Activated T-helper 1 cell treated with anti-CD3 and anti-CD28 coated beads, Interleukin-12 subunit alpha, Interleukin-12 subunit beta, Interleukin-2, Interleukin-4 antibody, amounts not matched to agents 30 ng/mL and 10 ng/mL and 1 ng/mL, durations not matched to agents 14 hours and 24 hours and 36 hours (primary cell): ENCODE measurements at regions not wholly inside any gene's neighbourhood (a gene's known extent, or its start where the extent isn't known, plus 50 kb on each side); places are given as distances from the start of the nearest gene placed in this dataset.

Experiments
- DNase-seq: peaks from one replicate; pipeline ENCODE4 v3.0.0; 2021; ENCODE audit warnings: low spot score
- H3K27ac Mint-ChIP-seq: one replicate; pipeline ENCODE4 v1.8.0; 2021; ENCODE audit warnings: mild to moderate bottlenecking, mixed read lengths
- H3K27me3 Mint-ChIP-seq: one replicate; pipeline ENCODE4 v1.8.0; 2022; ENCODE audit warnings: mild to moderate bottlenecking, moderate library complexity, mixed read lengths; ENCODE audit not compliant: insufficient read depth
- H3K36me3 Mint-ChIP-seq: one replicate; pipeline ENCODE4 v1.8.0; 2021; ENCODE audit warnings: low read depth, mixed read lengths
- H3K4me1 Mint-ChIP-seq: one replicate; pipeline ENCODE4 v1.8.0; 2021; ENCODE audit warnings: low read depth, mixed read lengths
- H3K4me3 Mint-ChIP-seq: one replicate; pipeline ENCODE4 v1.8.0; 2021; ENCODE audit warnings: mild to moderate bottlenecking, moderate library complexity, mixed read lengths
- H3K9me3 Mint-ChIP-seq: one replicate; pipeline ENCODE4 v1.8.0; 2021; ENCODE audit warnings: mixed read lengths
- intact Hi-C: fragments of 100-400 bp; cut with micrococcal nuclease; formaldehyde crosslinking; loops from one replicate; pipeline ENCODE4 v1.15.1; 2024

GRCh38 chr1:189657715-189658114 lies 819.9 kb downstream of the BRINP3 start:
- H3K36me3 Mint-ChIP-seq = no peaks in the 10 kb centered on the region
- H3K27me3 Mint-ChIP-seq = no peaks in the 10 kb centered on the region
- no peaks in the 10 kb centered on the region for H3K4me1 Mint-ChIP-seq
- peaks cover 4% of the 10 kb centered on the region for H3K9me3 Mint-ChIP-seq
- H3K27ac Mint-ChIP-seq = no peak overlapping the region
- intact Hi-C loops = no loop called here
- DNase-seq = no peak
- no peak overlapping the region for H3K4me3 Mint-ChIP-seq

GRCh38 chr1:189658381-189658780 lies 819.3 kb downstream of the BRINP3 start:
- peaks cover 4% of the 10 kb centered on the region for H3K9me3 Mint-ChIP-seq
- intact Hi-C loops = no loop called here
- no peak overlapping the region for H3K4me3 Mint-ChIP-seq
- H3K27ac Mint-ChIP-seq = no peak overlapping the region
- DNase-seq = no peak
- H3K27me3 Mint-ChIP-seq = no peaks in the 10 kb centered on the region
- no peaks in the 10 kb centered on the region for H3K36me3 Mint-ChIP-seq
- H3K4me1 Mint-ChIP-seq = no peaks in the 10 kb centered on the region

GRCh38 chr1:189659731-189660130 lies 817.9 kb downstream of the BRINP3 start:
- no peaks in the 10 kb centered on the region for H3K36me3 Mint-ChIP-seq
- intact Hi-C loops = no loop called here
- H3K27me3 Mint-ChIP-seq = no peaks in the 10 kb centered on the region
- H3K4me1 Mint-ChIP-seq = no peaks in the 10 kb centered on the region
- H3K9me3 Mint-ChIP-seq = peaks cover 4% of the 10 kb centered on the region
- H3K4me3 Mint-ChIP-seq = no peak overlapping the region
- no peak for DNase-seq
- H3K27ac Mint-ChIP-seq = no peak overlapping the region

GRCh38 chr1:189662190-189662589 lies 815.5 kb downstream of the BRINP3 start:
- H3K36me3 Mint-ChIP-seq = no peaks in the 10 kb centered on the region
- H3K4me3 Mint-ChIP-seq = no peak overlapping the region
- no peaks in the 10 kb centered on the region for H3K27me3 Mint-ChIP-seq
- no peak overlapping the region for H3K27ac Mint-ChIP-seq
- peaks cover 4% of the 10 kb centered on the region for H3K9me3 Mint-ChIP-seq
- H3K4me1 Mint-ChIP-seq = no peaks in the 10 kb centered on the region
- intact Hi-C loops = no loop called here
- DNase-seq = no peak

- H3K36me3 Mint-ChIP-seq = no peaks in the 10 kb centered on the region
- DNase-seq = no peak
- no peaks in the 10 kb centered on the region for H3K27me3 Mint-ChIP-seq
- no peak overlapping the region for H3K4me3 Mint-ChIP-seq
- no peak overlapping the region for H3K27ac Mint-ChIP-seq
- H3K9me3 Mint-ChIP-seq = peaks cover 3% of the 10 kb centered on the region
- intact Hi-C loops = no loop called here
- no peaks in the 10 kb centered on the region for H3K4me1 Mint-ChIP-seq
These were observed 807.8 kb downstream of the BRINP3 start for GRCh38 chr1:189669846-189670245.

- Mint-ChIP-seq H3K27me3 (no peaks in the 10 kb centered on the region), H3K9me3 (peaks cover 3% of the 10 kb centered on the region), H3K27ac (no peak overlapping the region), H3K4me3 (no peak overlapping the region), H3K4me1 (no peaks in the 10 kb centered on the region), H3K36me3 (no peaks in the 10 kb centered on the region)
- intact Hi-C loops = no loop called here
- no peak for DNase-seq
These were observed 804.4 kb downstream of the BRINP3 start for GRCh38 chr1:189673217-189673616.

GRCh38 chr1:189675712-189676244 lies 801.9 kb downstream of the BRINP3 start:
- no peak for DNase-seq
- Mint-ChIP-seq H3K27me3 (no peaks in the 10 kb centered on the region), H3K9me3 (no peaks in the 10 kb centered on the region), H3K27ac (no peak overlapping the region), H3K4me1 (no peaks in the 10 kb centered on the region), H3K4me3 (no peak overlapping the region), H3K36me3 (no peaks in the 10 kb centered on the region)
- intact Hi-C loops = no loop called here

- Mint-ChIP-seq H3K27me3 (no peaks in the 10 kb centered on the region), H3K4me3 (no peak overlapping the region), H3K36me3 (no peaks in the 10 kb centered on the region), H3K9me3 (no peaks in the 10 kb centered on the region), H3K27ac (no peak overlapping the region), H3K4me1 (no peaks in the 10 kb centered on the region)
- intact Hi-C loops = no loop called here
- no peak for DNase-seq
These were observed 798.9 kb downstream of the BRINP3 start for GRCh38 chr1:189678779-189679178.

- Mint-ChIP-seq H3K4me3 (no peak overlapping the region), H3K27ac (no peak overlapping the region), H3K4me1 (no peaks in the 10 kb centered on the region), H3K27me3 (no peaks in the 10 kb centered on the region), H3K9me3 (no peaks in the 10 kb centered on the region), H3K36me3 (no peaks in the 10 kb centered on the region)
- no peak for DNase-seq
- intact Hi-C loops = no loop called here
These were observed 796.3 kb downstream of the BRINP3 start for GRCh38 chr1:189681252-189681919.

GRCh38 chr1:189682591-189682990 lies 795.1 kb downstream of the BRINP3 start:
- no peak for DNase-seq
- intact Hi-C loops = no loop called here
- H3K9me3 Mint-ChIP-seq = no peaks in the 10 kb centered on the region
- H3K4me3 Mint-ChIP-seq = no peak overlapping the region
- H3K27ac Mint-ChIP-seq = no peak overlapping the region
- no peaks in the 10 kb centered on the region for H3K36me3 Mint-ChIP-seq
- no peaks in the 10 kb centered on the region for H3K27me3 Mint-ChIP-seq
- no peaks in the 10 kb centered on the region for H3K4me1 Mint-ChIP-seq

GRCh38 chr1:189686288-189686687 lies 791.4 kb downstream of the BRINP3 start:
- no peaks in the 10 kb centered on the region for H3K4me1 Mint-ChIP-seq

GRCh38 chr1:189693140-189693539 lies 784.5 kb downstream of the BRINP3 start:
- no peaks in the 10 kb centered on the region for H3K4me1 Mint-ChIP-seq
- peaks cover 4% of the 10 kb centered on the region for H3K9me3 Mint-ChIP-seq
- H3K4me3 Mint-ChIP-seq = no peak overlapping the region
- DNase-seq = no peak
- H3K27ac Mint-ChIP-seq = no peak overlapping the region
- intact Hi-C loops = no loop called here
- no peaks in the 10 kb centered on the region for H3K36me3 Mint-ChIP-seq
- H3K27me3 Mint-ChIP-seq = no peaks in the 10 kb centered on the region

More at GRCh38 chr1:189686288-189686687, 791.4 kb downstream of the BRINP3 start:
- no peaks in the 10 kb centered on the region for H3K9me3 Mint-ChIP-seq
- intact Hi-C loops = no loop called here
- H3K36me3 Mint-ChIP-seq = no peaks in the 10 kb centered on the region
- no peak overlapping the region for H3K27ac Mint-ChIP-seq
- H3K27me3 Mint-ChIP-seq = no peaks in the 10 kb centered on the region
- H3K4me3 Mint-ChIP-seq = no peak overlapping the region
- DNase-seq = no peak

- no peak for DNase-seq
- no peak overlapping the region for H3K4me3 Mint-ChIP-seq
These were observed 781.4 kb downstream of the BRINP3 start for GRCh38 chr1:189696297-189696696.

GRCh38 chr1:189697113-189697512 lies 780.6 kb downstream of the BRINP3 start:
- Mint-ChIP-seq H3K9me3 (peaks cover 12% of the 10 kb centered on the region), H3K4me1 (no peaks in the 10 kb centered on the region), H3K36me3 (no peaks in the 10 kb centered on the region), H3K4me3 (no peak overlapping the region), H3K27ac (no peak overlapping the region), H3K27me3 (no peaks in the 10 kb centered on the region)
- intact Hi-C loops = no loop called here
- DNase-seq = no peak

More at GRCh38 chr1:189696297-189696696, 781.4 kb downstream of the BRINP3 start:
- Mint-ChIP-seq H3K4me1 (no peaks in the 10 kb centered on the region), H3K36me3 (no peaks in the 10 kb centered on the region), H3K27ac (no peak overlapping the region), H3K9me3 (peaks cover 8% of the 10 kb centered on the region), H3K27me3 (no peaks in the 10 kb centered on the region)
- intact Hi-C loops = no loop called here
